GM21619 (cell line): ENCODE measurements at regions not wholly inside any gene's neighbourhood (a gene's known extent, or its start where the extent isn't known, plus 50 kb on each side); places are given as distances from the start of the nearest gene placed in this dataset.
"Not testable (repeated sequence)": the region's sequence is repeated elsewhere in the genome, so short reads cannot be mapped to it uniquely, and the experiment has no call there.

Source experiments
- ATAC-seq: cut with Tn5 transposase; IDR thresholded peaks from one replicate; pipeline ENCODE4 v1.9.1; 2021; ENCODE audit not compliant: unreplicated experiment

DNA sequence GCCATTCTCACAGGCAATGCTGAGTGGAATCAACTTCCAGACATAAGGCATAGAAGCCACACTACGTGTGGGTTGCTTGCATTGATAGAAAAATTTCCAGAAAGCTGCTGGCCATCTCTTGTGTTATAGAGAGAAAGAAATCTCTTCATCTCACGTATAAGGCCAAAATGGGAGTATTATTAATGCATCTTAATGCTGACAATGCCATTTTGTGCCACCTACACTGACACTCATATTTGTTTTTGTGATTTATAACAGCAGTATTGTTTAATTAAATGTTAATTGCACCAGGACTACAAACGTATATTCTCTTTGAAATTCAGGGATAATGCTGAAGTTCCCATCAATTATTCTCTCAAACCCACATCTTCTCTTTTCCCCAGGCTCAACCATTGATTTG, 56.1 kb upstream of the TMEM132D start:
- ATAC-seq, result no peak

DNA sequence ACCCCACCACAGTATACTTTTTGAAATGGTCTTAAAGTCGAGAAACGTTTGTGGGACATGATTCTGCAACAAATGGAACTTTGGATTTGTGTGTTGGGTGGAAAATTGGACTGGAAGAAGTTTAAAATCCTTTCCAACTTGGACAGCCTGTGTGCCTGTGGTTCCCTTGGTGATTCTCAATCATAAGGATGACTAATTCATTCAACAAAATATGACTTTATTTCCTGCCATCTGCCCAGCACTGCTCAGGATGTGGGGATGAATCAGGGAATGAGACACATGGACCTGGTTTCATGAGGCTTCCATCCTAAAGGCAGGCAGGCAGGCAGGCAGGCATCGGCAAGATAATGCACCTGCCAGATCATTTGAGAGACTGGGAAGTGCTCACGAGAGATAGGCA, 57.3 kb upstream of the TMEM132D start:
- no peak for ATAC-seq

- no peak for ATAC-seq
Measured at GRCh38 chr12:129961856-129962255, 58.0 kb upstream of the TMEM132D start.

- ATAC-seq, result no peak
Measured at GRCh38 chr12:129964300-129964699, 60.5 kb upstream of the TMEM132D start.

DNA sequence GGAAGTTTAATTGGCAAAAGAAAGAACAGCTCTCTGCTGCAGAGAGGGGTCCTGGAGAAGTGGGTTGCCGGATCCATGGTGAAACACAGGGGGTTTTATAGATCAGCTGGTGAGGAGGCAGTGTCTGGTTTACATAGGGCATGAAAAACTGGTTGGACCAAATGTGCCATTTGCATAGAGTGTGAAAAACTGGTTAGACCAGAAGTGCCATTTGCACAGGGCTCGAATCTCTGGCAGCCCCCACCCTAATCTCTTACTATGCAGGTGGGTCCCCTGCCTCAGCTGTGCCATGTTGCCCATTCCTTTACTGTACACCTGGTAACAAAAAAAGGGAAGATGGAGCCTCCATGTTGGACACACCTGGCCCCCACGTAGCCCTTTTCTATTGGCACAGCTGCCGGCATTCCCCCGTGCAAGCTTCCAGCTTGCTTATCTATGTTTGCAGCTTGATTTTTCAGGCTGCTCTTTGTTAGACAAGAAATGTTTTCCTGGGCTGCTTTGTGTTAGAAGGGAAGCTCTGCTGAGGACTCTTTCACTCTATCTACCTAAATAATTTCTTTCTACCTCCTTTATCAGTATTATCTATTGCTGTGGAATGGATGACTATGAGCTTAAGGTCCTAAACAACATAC, 61.1 kb upstream of the TMEM132D start:
- no peak for ATAC-seq

- ATAC-seq, result no peak
Measured at GRCh38 chr12:129966146-129966995, 62.5 kb upstream of the TMEM132D start.

DNA sequence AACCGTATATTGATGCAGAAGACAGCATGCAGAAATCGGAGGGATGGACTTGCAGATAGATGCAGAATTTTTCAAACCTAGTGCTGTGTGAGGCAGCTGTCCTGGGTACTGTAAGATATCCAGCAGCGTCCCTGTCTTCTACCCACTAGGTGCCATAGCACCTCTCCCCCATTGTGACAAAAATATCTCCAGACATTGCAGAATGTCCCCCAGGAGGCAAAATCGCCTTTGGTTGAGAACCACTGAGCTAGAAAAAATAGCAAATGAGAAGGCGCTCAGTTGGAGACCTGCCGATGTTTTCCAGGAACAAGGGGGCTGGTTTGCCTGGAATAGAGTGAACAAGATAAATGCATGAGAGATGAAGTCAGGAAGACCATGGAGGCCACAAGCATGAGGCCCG, 67.9 kb upstream of the TMEM132D start:
- no peak for ATAC-seq

GRCh38 chr12:129973236-129973961, 69.6 kb upstream of the TMEM132D start:
- no peak for ATAC-seq

- no peak for ATAC-seq
Measured at GRCh38 chr12:129984106-129984505, 80.3 kb upstream of the TMEM132D start.

DNA sequence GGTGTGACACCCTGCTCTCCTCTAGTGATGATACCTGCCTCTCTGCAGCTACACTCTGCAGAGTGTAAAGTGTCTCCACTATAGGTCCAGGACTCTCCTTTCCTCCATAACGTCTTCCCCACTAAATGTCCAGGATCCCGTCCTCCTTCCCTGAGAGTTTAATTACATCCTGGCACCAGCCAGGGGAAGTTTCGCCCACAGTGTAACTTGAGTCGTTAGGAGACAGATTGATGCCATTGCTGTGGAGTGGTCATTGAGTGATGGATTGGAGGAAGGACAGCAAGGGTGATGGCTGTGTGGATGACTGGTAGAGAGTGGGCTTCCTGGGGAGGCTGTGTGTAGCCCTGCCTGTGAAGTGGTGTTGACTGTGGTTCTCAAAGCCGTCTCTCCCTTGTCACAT, 84.0 kb upstream of the TMEM132D start:
- ATAC-seq, result no peak

GRCh38 chr12:129994634-129995033, 90.8 kb upstream of the TMEM132D start:
- no peak for ATAC-seq

- no peak for ATAC-seq
Measured at GRCh38 chr12:129997239-129997638, 93.4 kb upstream of the TMEM132D start.

DNA sequence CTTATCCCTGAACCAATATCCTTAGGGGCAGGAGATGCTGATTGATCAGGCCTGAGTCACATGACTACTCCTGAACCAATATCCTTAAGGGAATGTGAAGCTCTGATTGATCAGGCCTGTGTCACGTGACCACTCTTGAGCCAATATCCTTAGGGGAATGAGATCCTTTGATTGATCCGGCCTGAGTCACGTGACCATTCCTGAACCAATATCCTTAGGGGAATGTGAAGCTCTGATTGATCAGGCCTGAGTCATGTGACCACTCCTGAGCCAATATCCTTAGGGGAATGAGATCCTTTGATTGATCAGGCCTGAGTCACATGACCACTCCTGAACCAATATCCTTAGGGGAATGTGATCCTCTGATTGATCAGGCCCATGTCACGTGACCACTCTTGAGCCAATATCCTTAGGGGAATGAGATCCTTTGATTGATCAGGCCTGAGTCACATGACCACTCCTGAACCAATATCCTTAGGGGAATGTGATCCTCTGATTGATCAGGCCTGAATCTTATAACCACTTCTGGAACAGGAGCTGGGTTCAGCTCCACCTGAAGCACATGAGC, 100.6 kb upstream of the TMEM132D start:
- ATAC-seq, result not testable (repeated sequence)

DNA sequence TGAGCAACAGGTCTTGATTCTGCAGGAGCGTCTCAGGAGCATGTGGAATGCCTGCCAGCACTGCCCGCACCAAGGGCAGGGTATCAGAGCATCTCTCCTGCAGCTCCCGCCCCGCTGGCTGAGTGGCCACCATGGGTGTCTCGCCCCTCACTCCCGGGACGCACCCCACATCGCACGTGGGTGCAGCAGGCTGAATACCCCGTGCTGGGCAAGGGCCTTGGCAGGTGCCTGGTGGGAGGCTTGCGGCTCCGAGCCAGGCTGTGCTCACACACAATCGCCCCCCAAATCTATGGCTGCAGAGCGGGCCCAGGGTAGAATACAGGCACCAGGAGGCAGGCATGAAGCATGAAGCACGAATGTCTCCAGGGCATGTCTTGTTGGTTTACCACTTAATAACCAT, 103.9 kb upstream of the TMEM132D start:
- no peak for ATAC-seq

- no peak for ATAC-seq
Measured at GRCh38 chr12:130008241-130008640, 104.4 kb upstream of the TMEM132D start.

GRCh38 chr12:130009961-130010360, 106.1 kb upstream of the TMEM132D start:
- ATAC-seq, result no peak

DNA sequence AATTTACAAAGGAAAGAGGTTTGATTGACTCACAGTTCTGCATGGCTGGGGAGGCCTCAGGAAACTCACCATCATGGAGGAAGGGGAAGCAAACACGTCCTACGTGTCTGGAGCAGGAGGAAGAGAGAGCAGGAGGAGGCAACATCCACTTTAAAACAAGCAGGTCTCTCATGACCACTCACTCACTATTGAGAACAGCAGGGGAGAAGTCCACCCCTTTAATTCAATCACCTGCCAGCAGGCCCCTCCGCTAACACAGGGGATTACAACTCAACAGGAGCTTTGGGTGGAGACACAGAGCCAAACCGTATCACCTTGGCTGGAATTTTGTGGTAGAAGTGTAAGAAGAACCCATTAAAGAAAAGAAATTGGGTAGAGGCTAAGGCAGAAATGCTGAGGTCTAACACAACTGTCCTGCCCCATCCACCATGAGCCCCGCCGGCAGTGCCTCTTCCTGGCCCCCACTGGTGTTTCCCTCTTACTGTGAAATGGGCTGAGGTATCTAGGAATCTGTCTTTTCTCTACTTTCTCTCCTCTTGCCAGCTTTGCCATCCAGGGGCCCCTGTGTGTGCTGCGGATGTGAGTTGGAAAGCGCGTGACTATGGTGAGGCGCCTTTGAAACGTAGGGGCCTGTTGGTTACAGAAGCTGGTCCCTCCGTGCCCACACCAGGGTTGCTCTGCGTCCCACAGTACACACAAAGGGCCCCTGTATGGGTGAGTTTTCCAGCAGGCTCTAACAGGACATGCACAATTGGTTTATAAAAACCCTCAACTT, 108.0 kb upstream of the TMEM132D start:
- no peak for ATAC-seq

- peak; percentile 78 for ATAC-seq
Measured at GRCh38 chr12:130013771-130014484, 110.1 kb upstream of the TMEM132D start.

GRCh38 chr12:130014485-130014807, 110.6 kb upstream of the TMEM132D start:
- no peak for ATAC-seq

- ATAC-seq, result no peak
Measured at GRCh38 chr12:130016194-130016593, 112.4 kb upstream of the TMEM132D start.
